T-helper 2 cell treated with Interferon-gamma antibody and Interleukin-4, amounts not matched to agents 5 μg/mL and 100 μg/mL, for 36 hours (primary cell): ENCODE measurements at regions not wholly inside any gene's neighbourhood (a gene's known extent, or its start where the extent isn't known, plus 50 kb on each side); places are given as distances from the start of the nearest gene placed in this dataset.

Source experiments
- DNase-seq: peaks from one replicate; pipeline ENCODE4 v3.0.0; 2021; ENCODE audit warnings: low spot score
- H3K27ac Mint-ChIP-seq: one replicate; pipeline ENCODE4 v1.8.0; 2021; ENCODE audit warnings: mild to moderate bottlenecking, mixed read lengths
- H3K27me3 Mint-ChIP-seq: one replicate; pipeline ENCODE4 v1.8.0; 2021; ENCODE audit warnings: low read depth, mixed read lengths
- H3K36me3 Mint-ChIP-seq: one replicate; pipeline ENCODE4 v1.8.0; 2021; ENCODE audit warnings: low read depth, mixed read lengths
- H3K4me1 Mint-ChIP-seq: one replicate; pipeline ENCODE4 v1.8.0; 2021; ENCODE audit warnings: low read depth, mixed read lengths
- H3K4me3 Mint-ChIP-seq: one replicate; pipeline ENCODE4 v1.8.0; 2022; ENCODE audit warnings: mild to moderate bottlenecking, moderate library complexity, mixed read lengths
- H3K9me3 Mint-ChIP-seq: one replicate; pipeline ENCODE4 v1.8.0; 2021; ENCODE audit warnings: mixed read lengths

GRCh38 chr6:2558098-2558680 is 192.5 kb downstream of the MYLK4 start:
- no peak overlapping the region for H3K4me3 Mint-ChIP-seq
- peaks cover 89% of the 10 kb centered on the region for H3K27me3 Mint-ChIP-seq
- H3K9me3 Mint-ChIP-seq: no peaks in the 10 kb centered on the region
- no peak overlapping the region for H3K27ac Mint-ChIP-seq
- peaks cover 1% of the 10 kb centered on the region for H3K4me1 Mint-ChIP-seq
- no peak for DNase-seq
- no peaks in the 10 kb centered on the region for H3K36me3 Mint-ChIP-seq

- H3K27ac Mint-ChIP-seq: no peak overlapping the region
- H3K4me1 Mint-ChIP-seq: no peaks in the 10 kb centered on the region
- no peak for DNase-seq
- H3K36me3 Mint-ChIP-seq: no peaks in the 10 kb centered on the region
- no peaks in the 10 kb centered on the region for H3K9me3 Mint-ChIP-seq
- H3K4me3 Mint-ChIP-seq: no peak overlapping the region
- H3K27me3 Mint-ChIP-seq: peaks cover 91% of the 10 kb centered on the region
These were observed 193.5 kb downstream of the MYLK4 start for GRCh38 chr6:2557181-2557720.

GRCh38 chr6:2556761-2557160 is 194.0 kb downstream of the MYLK4 start:
- DNase-seq: no peak
- H3K36me3 Mint-ChIP-seq: no peaks in the 10 kb centered on the region
- no peaks in the 10 kb centered on the region for H3K4me1 Mint-ChIP-seq
- H3K27ac Mint-ChIP-seq: no peak overlapping the region
- H3K9me3 Mint-ChIP-seq: no peaks in the 10 kb centered on the region
- H3K4me3 Mint-ChIP-seq: no peak overlapping the region
- peaks cover 86% of the 10 kb centered on the region for H3K27me3 Mint-ChIP-seq

- H3K9me3 Mint-ChIP-seq: no peaks in the 10 kb centered on the region
- no peaks in the 10 kb centered on the region for H3K36me3 Mint-ChIP-seq
- H3K27ac Mint-ChIP-seq: no peak overlapping the region
- no peak for DNase-seq
- H3K27me3 Mint-ChIP-seq: peaks cover 87% of the 10 kb centered on the region
- no peaks in the 10 kb centered on the region for H3K4me1 Mint-ChIP-seq
- no peak overlapping the region for H3K4me3 Mint-ChIP-seq
These were observed 196.0 kb downstream of the MYLK4 start for GRCh38 chr6:2554651-2555260.

GRCh38 chr6:2552526-2553154 is 198.1 kb downstream of the MYLK4 start:
- Mint-ChIP-seq H3K27ac (no peak overlapping the region), H3K4me1 (no peaks in the 10 kb centered on the region), H3K36me3 (no peaks in the 10 kb centered on the region), H3K9me3 (no peaks in the 10 kb centered on the region), H3K27me3 (peaks cover 90% of the 10 kb centered on the region), H3K4me3 (no peak overlapping the region)
- no peak for DNase-seq

- H3K27ac Mint-ChIP-seq: no peak overlapping the region
- no peak for DNase-seq
- H3K36me3 Mint-ChIP-seq: no peaks in the 10 kb centered on the region
- no peak overlapping the region for H3K4me3 Mint-ChIP-seq
- peaks cover 6% of the 10 kb centered on the region for H3K4me1 Mint-ChIP-seq
- H3K27me3 Mint-ChIP-seq: peaks cover 90% of the 10 kb centered on the region
- H3K9me3 Mint-ChIP-seq: no peaks in the 10 kb centered on the region
These were observed 199.0 kb downstream of the MYLK4 start for GRCh38 chr6:2551705-2552104.

GRCh38 chr6:2550247-2550646 is 200.5 kb downstream of the MYLK4 start:
- Mint-ChIP-seq H3K27ac (no peak overlapping the region), H3K9me3 (no peaks in the 10 kb centered on the region), H3K4me1 (peaks cover 8% of the 10 kb centered on the region), H3K4me3 (no peak overlapping the region), H3K27me3 (peaks cover 91% of the 10 kb centered on the region), H3K36me3 (peaks cover 1% of the 10 kb centered on the region)
- no peak for DNase-seq

- Mint-ChIP-seq H3K4me3 (no peak overlapping the region), H3K27me3 (peaks cover 91% of the 10 kb centered on the region), H3K4me1 (peaks cover 8% of the 10 kb centered on the region), H3K27ac (no peak overlapping the region), H3K36me3 (peaks cover 1% of the 10 kb centered on the region), H3K9me3 (no peaks in the 10 kb centered on the region)
- DNase-seq: no peak
These were observed 200.9 kb downstream of the MYLK4 start for GRCh38 chr6:2549834-2550233.

- H3K36me3 Mint-ChIP-seq: peaks cover 1% of the 10 kb centered on the region
- no peak for DNase-seq
- no peaks in the 10 kb centered on the region for H3K9me3 Mint-ChIP-seq
- H3K4me1 Mint-ChIP-seq: peaks cover 26% of the 10 kb centered on the region
- H3K4me3 Mint-ChIP-seq: no peak overlapping the region
- H3K27ac Mint-ChIP-seq: no peak overlapping the region
- peaks cover 85% of the 10 kb centered on the region for H3K27me3 Mint-ChIP-seq
These were observed 203.4 kb downstream of the MYLK4 start for GRCh38 chr6:2547355-2547754.

- peaks cover 1% of the 10 kb centered on the region for H3K36me3 Mint-ChIP-seq
- peaks cover 30% of the 10 kb centered on the region for H3K4me1 Mint-ChIP-seq
- peaks cover 84% of the 10 kb centered on the region for H3K27me3 Mint-ChIP-seq
- DNase-seq: no peak
- no peaks in the 10 kb centered on the region for H3K9me3 Mint-ChIP-seq
- no peak overlapping the region for H3K4me3 Mint-ChIP-seq
- no peak overlapping the region for H3K27ac Mint-ChIP-seq
These were observed 203.8 kb downstream of the MYLK4 start for GRCh38 chr6:2546901-2547300.

- H3K9me3 Mint-ChIP-seq: no peaks in the 10 kb centered on the region
- peaks cover 82% of the 10 kb centered on the region for H3K27me3 Mint-ChIP-seq
- no peak for DNase-seq
- no peak overlapping the region for H3K4me3 Mint-ChIP-seq
- H3K36me3 Mint-ChIP-seq: peaks cover 1% of the 10 kb centered on the region
- no peak overlapping the region for H3K27ac Mint-ChIP-seq
- H3K4me1 Mint-ChIP-seq: peaks cover 36% of the 10 kb centered on the region
These were observed 205.2 kb downstream of the MYLK4 start for GRCh38 chr6:2545383-2546038.

- peaks cover 1% of the 10 kb centered on the region for H3K36me3 Mint-ChIP-seq
- H3K9me3 Mint-ChIP-seq: no peaks in the 10 kb centered on the region
- H3K27me3 Mint-ChIP-seq: peaks cover 75% of the 10 kb centered on the region
- H3K27ac Mint-ChIP-seq: no peak overlapping the region
- H3K4me3 Mint-ChIP-seq: peak overlapping the region; percentile 69
- no peak for DNase-seq
- H3K4me1 Mint-ChIP-seq: peaks cover 36% of the 10 kb centered on the region
These were observed 207.4 kb downstream of the MYLK4 start for GRCh38 chr6:2543321-2543720.

- H3K4me1 Mint-ChIP-seq: peaks cover 36% of the 10 kb centered on the region
- peak overlapping the region; percentile 52 for H3K27ac Mint-ChIP-seq
- H3K9me3 Mint-ChIP-seq: no peaks in the 10 kb centered on the region
- peak; percentile 85 for DNase-seq
- H3K36me3 Mint-ChIP-seq: peaks cover 1% of the 10 kb centered on the region
- H3K27me3 Mint-ChIP-seq: peaks cover 75% of the 10 kb centered on the region
- H3K4me3 Mint-ChIP-seq: peak overlapping the region; percentile 69
These were observed 207.9 kb downstream of the MYLK4 start for GRCh38 chr6:2542858-2543218.
